Peyer's patch (tissue), 4 donors: ENCODE measurements at regions not wholly inside any gene's neighbourhood (a gene's known extent, or its start where the extent isn't known, plus 50 kb on each side); places are given as distances from the start of the nearest gene placed in this dataset.

Source experiments
- DNase-seq, 3 donors: peaks; one replicate each; pipeline ENCODE4 v3.0.0-alpha.2; 2017 to 2019
- H3K27ac ChIP-seq, 4 donors: fragments of 200-600 bp; sonication (generic); one replicate each; pipeline ENCODE4 v1.5.1; 2016 to 2019
- H3K27me3 ChIP-seq, 2 donors: fragments of 200-600 bp; sonication (generic); one replicate each; pipeline ENCODE4 v1.5.1; 2019
- H3K36me3 ChIP-seq, 3 donors: fragments of 200-600 bp; sonication (generic); one replicate each; pipeline ENCODE4 v1.5.1; 2016 to 2019
- H3K4me1 ChIP-seq, 4 donors: fragments of 200-600 bp; sonication (generic); one replicate each; pipeline ENCODE4 v1.5.1; 2016 to 2019
- H3K4me3 ChIP-seq, 4 donors: fragments of 200-600 bp; sonication (generic); 1 replicate in 3 of 4; 2 replicates in 1 of 4; pipeline ENCODE4 v1.5.1; 2016 to 2019; ENCODE audit warnings: mild to moderate bottlenecking in 1 of 4
- H3K9me3 ChIP-seq, 4 donors: fragments of 200-600 bp; sonication (generic); one replicate each; pipeline ENCODE4 v1.5.1; 2016 to 2019; ENCODE audit warnings: mild to moderate bottlenecking in 1 of 4
- CTCF ChIP-seq, 6 experiments: fragments of 450-650 bp in 4 of 6; fragments of 200-600 bp in 2 of 6; sonication (generic) in 1 of 6; IDR thresholded peaks; one replicate each; pipeline ENCODE4 v1.5.1; 2017 to 2019; ENCODE audit warnings: antibody characterized with exemption in 6 of 6, mild to moderate bottlenecking in 3 of 6, moderate library complexity in 1 of 6
- POLR2A ChIP-seq, 2 donors: fragments of 450-650 bp; IDR thresholded peaks; one replicate each; pipeline ENCODE4 v1.5.1; 2017; ENCODE audit warnings: antibody characterized with exemption in 2 of 2, mild to moderate bottlenecking in 2 of 2, moderate library complexity in 2 of 2

GRCh38 chr4:136343340-136343739 lies 1189.0 kb downstream of the PCDH18 start:
- no peaks in the 10 kb centered on the region for H3K4me1 ChIP-seq
- H3K9me3 ChIP-seq: no peaks in the 10 kb centered on the region
- H3K4me3 ChIP-seq: no peak overlapping the region
- DNase-seq: no peak
- no peaks in the 10 kb centered on the region for H3K27me3 ChIP-seq
- H3K36me3 ChIP-seq: no peaks in the 10 kb centered on the region
- no peak overlapping the region for H3K27ac ChIP-seq
- TF ChIP-seq CTCF (IDR thresholded peaks at IDR 0.05) (no peak), POLR2A (IDR thresholded peaks at IDR 0.05) (no peak)

- TF ChIP-seq POLR2A (IDR thresholded peaks at IDR 0.05): no peak
- TF ChIP-seq CTCF (IDR thresholded peaks at IDR 0.05): no peak
These were observed 1189.6 kb downstream of the PCDH18 start for GRCh38 chr4:136342666-136343065.

GRCh38 chr4:136337216-136337615 lies 1195.1 kb downstream of the PCDH18 start:
- Histone ChIP-seq H3K27ac (no peak overlapping the region), H3K9me3 (no peaks in the 10 kb centered on the region), H3K4me1 (no peaks in the 10 kb centered on the region), H3K36me3 (no peaks in the 10 kb centered on the region), H3K27me3 (no peaks in the 10 kb centered on the region), H3K4me3 (no peak overlapping the region)
- DNase-seq: no peak
- TF ChIP-seq CTCF (IDR thresholded peaks at IDR 0.05): no peak
- no peak for TF ChIP-seq POLR2A (IDR thresholded peaks at IDR 0.05)

More at GRCh38 chr4:136342666-136343065, 1189.6 kb downstream of the PCDH18 start:
- H3K27me3 ChIP-seq: no peaks in the 10 kb centered on the region
- no peaks in the 10 kb centered on the region for H3K9me3 ChIP-seq
- DNase-seq: no peak
- no peaks in the 10 kb centered on the region for H3K36me3 ChIP-seq
- no peaks in the 10 kb centered on the region for H3K4me1 ChIP-seq
- no peak overlapping the region for H3K27ac ChIP-seq
- no peak overlapping the region for H3K4me3 ChIP-seq

GRCh38 chr4:136336479-136336878 lies 1195.8 kb downstream of the PCDH18 start:
- Histone ChIP-seq H3K4me3 (no peak overlapping the region), H3K27me3 (no peaks in the 10 kb centered on the region), H3K27ac (no peak overlapping the region), H3K36me3 (no peaks in the 10 kb centered on the region), H3K9me3 (no peaks in the 10 kb centered on the region), H3K4me1 (no peaks in the 10 kb centered on the region)
- TF ChIP-seq POLR2A (IDR thresholded peaks at IDR 0.05) (no peak), CTCF (IDR thresholded peaks at IDR 0.05) (no peak)
- DNase-seq: no peak

GRCh38 chr4:136329042-136329662 lies 1203.1 kb downstream of the PCDH18 start:
- no peak for TF ChIP-seq CTCF (IDR thresholded peaks at IDR 0.05)
- TF ChIP-seq POLR2A (IDR thresholded peaks at IDR 0.05): no peak
- no peak for DNase-seq
- no peaks in the 10 kb centered on the region for H3K4me1 ChIP-seq

GRCh38 chr4:136328131-136328530 lies 1204.2 kb downstream of the PCDH18 start:
- no peak for DNase-seq
- H3K27me3 ChIP-seq: no peaks in the 10 kb centered on the region
- no peak for TF ChIP-seq CTCF (IDR thresholded peaks at IDR 0.05)
- TF ChIP-seq POLR2A (IDR thresholded peaks at IDR 0.05): no peak
- H3K9me3 ChIP-seq: no peaks in the 10 kb centered on the region
- H3K36me3 ChIP-seq: no peaks in the 10 kb centered on the region
- H3K4me1 ChIP-seq: no peaks in the 10 kb centered on the region
- H3K4me3 ChIP-seq: no peak overlapping the region
- H3K27ac ChIP-seq: no peak overlapping the region

More at GRCh38 chr4:136329042-136329662, 1203.1 kb downstream of the PCDH18 start:
- Histone ChIP-seq H3K36me3 (no peaks in the 10 kb centered on the region), H3K9me3 (no peaks in the 10 kb centered on the region), H3K27ac (no peak overlapping the region), H3K27me3 (no peaks in the 10 kb centered on the region), H3K4me3 (no peak overlapping the region)
